ENCODE measurements at regions not wholly inside any gene's neighbourhood (a gene's known extent, or its start where the extent isn't known, plus 50 kb on each side); places are given as distances from the start of the nearest gene placed in this dataset.

- no peak overlapping the region for H3K27ac ChIP-seq
- TF ChIP-seq Cebpa-rat (IDR thresholded peaks at IDR 0.05), result no peak
Observed at GRCh38 chr14:22096514-22096895, 422.9 kb upstream of the OR4E1 start.

GRCh38 chr14:22095860-22096513 lies 422.4 kb upstream of the OR4E1 start:
- no peak for TF ChIP-seq Cebpa-rat (IDR thresholded peaks at IDR 0.05)
- Histone ChIP-seq H3K9me3 (no peaks in the 10 kb centered on the region), H3K27me3 (peaks cover 26% of the 10 kb centered on the region), H3K9ac (no peak overlapping the region), H3K27ac (no peak overlapping the region), H3K4me1 (no peaks in the 10 kb centered on the region), H4K20me1 (no peaks in the 10 kb centered on the region), H3K36me3 (no peaks in the 10 kb centered on the region), H3K4me2 (no peak overlapping the region), H3K4me3 (no peak overlapping the region)

More at GRCh38 chr14:22096514-22096895, 422.9 kb upstream of the OR4E1 start:
- Histone ChIP-seq H3K4me2 (no peak overlapping the region), H3K27me3 (peaks cover 26% of the 10 kb centered on the region), H4K20me1 (no peaks in the 10 kb centered on the region), H3K9ac (no peak overlapping the region), H3K9me3 (no peaks in the 10 kb centered on the region), H3K4me3 (no peak overlapping the region), H3K36me3 (no peaks in the 10 kb centered on the region), H3K4me1 (no peaks in the 10 kb centered on the region)

DNA sequence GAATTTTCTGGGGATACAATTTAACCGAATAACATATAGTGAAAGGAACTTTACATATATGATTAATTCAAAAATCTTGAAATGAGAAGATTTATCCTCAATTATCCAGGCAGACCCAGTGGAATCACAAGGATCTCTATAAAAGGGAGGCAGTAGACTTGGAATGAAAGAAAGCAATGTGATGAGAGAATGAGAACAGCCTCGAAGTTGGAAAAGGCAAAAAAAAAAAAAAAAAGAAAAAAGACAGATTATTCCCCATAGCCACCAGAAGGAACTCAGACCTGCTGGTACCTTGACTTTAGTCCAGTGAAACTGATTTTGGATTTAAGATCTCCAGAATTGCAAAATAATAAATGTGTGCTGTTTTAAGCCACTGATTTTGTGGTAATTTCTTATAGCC lies 416.3 kb upstream of the OR4E1 start:
- Histone ChIP-seq H4K20me1 (no peaks in the 10 kb centered on the region), H3K4me3 (no peak overlapping the region), H3K36me3 (no peaks in the 10 kb centered on the region), H3K4me2 (no peak overlapping the region), H3K27ac (no peak overlapping the region), H3K9me3 (no peaks in the 10 kb centered on the region), H3K4me1 (no peaks in the 10 kb centered on the region), H3K27me3 (peaks cover 15% of the 10 kb centered on the region), H3K9ac (no peak overlapping the region)
- TF ChIP-seq Cebpa-rat (IDR thresholded peaks at IDR 0.05), result no peak

DNA sequence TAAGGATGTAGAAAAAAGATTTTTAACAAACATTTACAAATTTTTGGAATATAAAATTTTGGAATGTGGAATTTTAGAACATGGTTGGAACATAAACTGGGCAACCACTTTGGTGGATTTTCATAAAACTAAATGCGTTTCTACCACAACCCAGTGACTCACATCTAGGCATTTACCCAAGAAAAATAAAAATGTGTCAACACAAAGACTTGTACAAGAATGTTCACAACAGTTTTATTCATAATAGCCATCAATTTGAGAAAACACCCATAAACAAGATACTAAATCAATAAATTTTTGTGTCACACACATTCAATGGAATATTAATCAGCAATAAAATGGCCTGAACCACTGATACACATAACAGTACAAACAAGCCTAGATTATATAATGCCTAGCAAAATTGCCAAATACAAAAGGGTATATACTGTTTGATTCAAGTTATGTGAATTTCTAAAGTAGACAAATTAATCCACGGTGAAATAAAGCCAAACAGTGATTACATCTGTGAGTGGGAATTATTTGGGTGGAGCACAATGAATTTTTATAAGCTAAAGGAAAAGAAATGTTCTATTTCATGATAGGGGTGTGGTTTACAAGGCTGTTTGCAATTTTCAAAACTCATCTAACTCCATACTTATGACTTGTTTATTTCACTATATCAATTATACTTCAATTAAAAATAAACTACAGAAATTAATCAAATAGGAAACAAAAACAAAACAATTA lies 415.2 kb upstream of the OR4E1 start:
- peaks cover 4% of the 10 kb centered on the region; the same call in 1 of the 2 replicates for H4K20me1 ChIP-seq
- H3K4me1 ChIP-seq, result no peaks in the 10 kb centered on the region
- H3K27me3 ChIP-seq, result peaks cover 18% of the 10 kb centered on the region
- H3K27ac ChIP-seq, result no peak overlapping the region
- no peaks in the 10 kb centered on the region for H3K36me3 ChIP-seq
- no peak overlapping the region for H3K4me3 ChIP-seq
- H3K9me3 ChIP-seq, result no peaks in the 10 kb centered on the region
- H3K9ac ChIP-seq, result no peak overlapping the region
- no peak for TF ChIP-seq Cebpa-rat (IDR thresholded peaks at IDR 0.05)
- H3K4me2 ChIP-seq, result no peak overlapping the region

DNA sequence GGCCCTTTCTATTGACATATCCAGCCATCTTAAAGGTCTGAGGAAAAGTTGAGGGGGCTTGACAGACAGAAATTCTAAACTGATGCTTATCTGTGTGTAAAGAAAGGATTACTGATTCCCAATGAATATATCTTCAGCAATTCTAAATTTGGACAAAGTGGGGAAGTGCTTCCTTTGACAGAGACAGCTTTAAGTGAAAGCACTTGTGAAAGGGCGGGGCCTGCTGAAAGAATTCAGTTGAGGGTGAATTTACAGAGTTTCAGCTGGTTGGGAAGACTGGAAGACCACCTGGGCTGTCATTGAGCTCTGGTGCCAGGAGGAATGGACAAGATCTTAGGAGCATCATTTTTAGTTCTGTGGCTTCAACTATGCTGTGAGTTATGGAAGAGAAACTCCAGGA lies 412.5 kb upstream of the OR4E1 start:
- H3K27ac ChIP-seq, result no peak overlapping the region
- no peaks in the 10 kb centered on the region for H3K36me3 ChIP-seq
- H3K4me1 ChIP-seq, result no peaks in the 10 kb centered on the region
- no peak overlapping the region for H3K4me3 ChIP-seq
- H3K27me3 ChIP-seq, result peaks cover 44% of the 10 kb centered on the region
- no peak overlapping the region for H3K4me2 ChIP-seq
- no peaks in the 10 kb centered on the region for H3K9me3 ChIP-seq
- TF ChIP-seq Cebpa-rat (IDR thresholded peaks at IDR 0.05), result no peak
- H3K9ac ChIP-seq, result no peak overlapping the region
- H4K20me1 ChIP-seq, result peaks cover 4% of the 10 kb centered on the region; the same call in 1 of the 2 replicates

GRCh38 chr14:22084393-22085281 lies 411.0 kb upstream of the OR4E1 start:
- peaks cover 59% of the 10 kb centered on the region for H3K27me3 ChIP-seq
- no peaks in the 10 kb centered on the region for H3K9me3 ChIP-seq
- peaks cover 9% of the 10 kb centered on the region; the same call in 1 of the 2 replicates for H4K20me1 ChIP-seq
- H3K9ac ChIP-seq, result no peak overlapping the region
- no peak overlapping the region for H3K27ac ChIP-seq
- H3K4me3 ChIP-seq, result no peak overlapping the region
- no peak for TF ChIP-seq Cebpa-rat (IDR thresholded peaks at IDR 0.05)
- H3K36me3 ChIP-seq, result no peaks in the 10 kb centered on the region
- H3K4me2 ChIP-seq, result no peak overlapping the region
- no peaks in the 10 kb centered on the region for H3K4me1 ChIP-seq

- peaks cover 14% of the 10 kb centered on the region for H3K9me3 ChIP-seq
- no peak overlapping the region for H3K4me2 ChIP-seq
- peaks cover 36% of the 10 kb centered on the region for H4K20me1 ChIP-seq
- peaks cover 86% of the 10 kb centered on the region for H3K27me3 ChIP-seq
- H3K9ac ChIP-seq, result no peak overlapping the region
- H3K36me3 ChIP-seq, result no peaks in the 10 kb centered on the region
- no peak overlapping the region for H3K27ac ChIP-seq
- no peak overlapping the region for H3K4me3 ChIP-seq
- H3K4me1 ChIP-seq, result no peaks in the 10 kb centered on the region
- TF ChIP-seq Cebpa-rat (IDR thresholded peaks at IDR 0.05), result no peak
Observed at GRCh38 chr14:22081337-22081736, 407.7 kb upstream of the OR4E1 start.

DNA sequence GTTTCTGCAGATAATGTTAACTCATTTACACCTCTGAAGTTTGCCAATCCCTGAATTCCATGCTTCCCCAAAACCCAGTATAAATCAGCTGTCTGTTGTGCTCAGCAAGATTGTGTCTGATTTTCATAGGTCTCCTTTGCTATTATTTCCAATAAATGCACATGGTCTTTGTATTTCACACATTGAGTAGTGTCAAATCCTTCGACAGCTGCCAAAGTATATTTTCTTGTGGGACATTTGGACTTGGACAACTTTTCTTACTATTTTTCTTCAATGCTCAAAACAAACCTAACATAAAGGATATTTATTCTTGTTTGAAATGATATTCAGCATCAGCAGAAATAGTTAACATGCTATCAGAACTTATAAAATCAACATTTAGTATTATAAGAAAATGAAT lies 406.1 kb upstream of the OR4E1 start:
- Histone ChIP-seq H4K20me1 (peaks cover 40% of the 10 kb centered on the region), H3K27ac (no peak overlapping the region), H3K4me2 (no peak overlapping the region), H3K9ac (no peak overlapping the region), H3K9me3 (peaks cover 22% of the 10 kb centered on the region), H3K4me3 (no peak overlapping the region), H3K27me3 (peaks cover 96% of the 10 kb centered on the region), H3K36me3 (no peaks in the 10 kb centered on the region), H3K4me1 (no peaks in the 10 kb centered on the region)
- no peak for TF ChIP-seq Cebpa-rat (IDR thresholded peaks at IDR 0.05)

DNA sequence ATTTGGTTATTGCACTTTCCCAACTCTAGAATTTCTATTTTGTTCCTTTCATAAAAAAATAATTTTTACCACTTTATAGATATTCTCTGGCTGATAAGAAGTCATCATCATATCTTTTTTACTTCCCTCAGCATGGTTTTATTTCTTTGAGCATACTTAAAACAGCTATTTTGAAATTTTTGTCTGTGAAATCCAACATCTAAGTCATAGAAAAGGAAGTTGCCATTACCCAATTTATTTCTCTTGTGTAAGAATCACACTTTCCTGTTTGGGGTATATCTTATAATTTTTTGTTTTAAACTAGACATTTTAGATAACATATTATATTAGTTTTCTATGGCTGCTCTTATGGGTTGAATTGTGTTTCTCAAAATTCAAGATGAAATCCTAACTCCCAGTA lies 400.2 kb upstream of the OR4E1 start:
- peaks cover 58% of the 10 kb centered on the region for H4K20me1 ChIP-seq
- H3K9me3 ChIP-seq, result peaks cover 46% of the 10 kb centered on the region
- H3K4me3 ChIP-seq, result no peak overlapping the region; the same call in 1 of the 2 replicates
- peaks cover 7% of the 10 kb centered on the region; the same call in 1 of the 2 replicates for H3K4me1 ChIP-seq
- H3K9ac ChIP-seq, result no peak overlapping the region
- H3K4me2 ChIP-seq, result no peak overlapping the region
- no peak for TF ChIP-seq Cebpa-rat (IDR thresholded peaks at IDR 0.05)
- no peak overlapping the region for H3K27ac ChIP-seq
- H3K36me3 ChIP-seq, result no peaks in the 10 kb centered on the region
- H3K27me3 ChIP-seq, result peaks cover 95% of the 10 kb centered on the region

Measured in BLaER1 (cell line).